Smooth muscle cell (in vitro differentiated cells): ENCODE measurements at regions not wholly inside any gene's neighbourhood (a gene's known extent, or its start where the extent isn't known, plus 50 kb on each side); places are given as distances from the start of the nearest gene placed in this dataset.

Experiments
- DNase-seq: peaks from one replicate; lab custom pipeline; 2025; ENCODE audit not compliant: unreplicated experiment; lab: John Stamatoyannopoulos, UW
- H2AFZ ChIP-seq: fragments of 200-600 bp; sonication (generic); 2 replicates; pipeline ENCODE4 v1.6.0; 2016; ENCODE audit warnings: antibody characterized with exemption, low read depth, mild to moderate bottlenecking
- H3F3A ChIP-seq: fragments of 200-600 bp; sonication (generic); 2 replicates; pipeline ENCODE4 v1.6.0; 2017; ENCODE audit warnings: antibody characterized with exemption, low read depth
- H3K27ac ChIP-seq: fragments of 200-600 bp; sonication (generic); 2 replicates; pipeline ENCODE4 v1.5.1; 2016; ENCODE audit warnings: low read depth, mild to moderate bottlenecking
- H3K27me3 ChIP-seq: fragments of 200-600 bp; sonication (generic); 2 replicates; pipeline ENCODE4 v1.6.1; 2016; ENCODE audit warnings: low read depth, mild to moderate bottlenecking
- H3K36me3 ChIP-seq: fragments of 200-600 bp; sonication (generic); 2 replicates; pipeline ENCODE4 v1.5.1; 2016; ENCODE audit warnings: low read depth
- H3K4me1 ChIP-seq: fragments of 200-600 bp; sonication (generic); 2 replicates; pipeline ENCODE4 v1.5.1; 2016; ENCODE audit warnings: low read depth
- H3K4me2 ChIP-seq: fragments of 200-600 bp; sonication (generic); 2 replicates; pipeline ENCODE4 v1.6.0; 2016; ENCODE audit warnings: mild to moderate bottlenecking
- H3K4me3 ChIP-seq: fragments of 200-600 bp; sonication (generic); 2 replicates; pipeline ENCODE4 v1.5.1; 2016; ENCODE audit warnings: mild to moderate bottlenecking
- H3K79me2 ChIP-seq: fragments of 200-600 bp; sonication (generic); 2 replicates; pipeline ENCODE4 v1.6.0; 2016; ENCODE audit warnings: low read depth, mild to moderate bottlenecking
- H3K9ac ChIP-seq: fragments of 200-600 bp; sonication (generic); 2 replicates; pipeline ENCODE4 v1.6.0; 2016; ENCODE audit warnings: low read depth
- H3K9me3 ChIP-seq: fragments of 200-600 bp; sonication (generic); replicated peaks from 2 replicates; pipeline ENCODE4 v1.5.1; 2016; ENCODE audit warnings: low read depth
- H4K20me1 ChIP-seq: fragments of 200-600 bp; sonication (generic); 2 replicates; pipeline ENCODE4 v1.6.0; 2016; ENCODE audit warnings: low read depth
- CTCF ChIP-seq: fragments of 200-600 bp; sonication (generic); IDR thresholded peaks from 2 replicates; pipeline ENCODE4 v1.5.1; 2017; ENCODE audit warnings: borderline replicate concordance, mild to moderate bottlenecking, antibody characterized with exemption; ENCODE audit not compliant: insufficient read depth, poor library complexity, severe bottlenecking
- WGBS: methylation state at CpG from one replicate; pipeline ENCODE4 v1.1.7; 2016; ENCODE audit warnings: low lambda C conversion rate; 5-methylcytosine and 5-hydroxymethylcytosine counted together

GRCh38 chr15:31442226-31442625, 115.6 kb downstream of the KLF13 start:
- Histone ChIP-seq H3F3A (peaks cover 15% of the 10 kb centered on the region), H3K9ac (no peak overlapping the region), H3K4me3 (no peak overlapping the region), H3K4me1 (peaks cover 3% of the 10 kb centered on the region), H3K9me3 (no peaks in the 10 kb centered on the region), H3K79me2 (no peaks in the 10 kb centered on the region), H3K27ac (peak overlapping the region; percentile 90), H4K20me1 (no peaks in the 10 kb centered on the region), H3K36me3 (no peaks in the 10 kb centered on the region), H2AFZ (no peak overlapping the region), H3K27me3 (no peaks in the 10 kb centered on the region), H3K4me2 (no peak overlapping the region)
- no peak for DNase-seq
- TF ChIP-seq CTCF: no peak
- WGBS: 67% methylated on average over 9 of the region's 9 CpGs

- H2AFZ ChIP-seq: no peak overlapping the region
- WGBS: 6% methylated on average over 4 of the region's 4 CpGs
- H3K27me3 ChIP-seq: no peaks in the 10 kb centered on the region
- no peak overlapping the region for H3K4me3 ChIP-seq
- H4K20me1 ChIP-seq: no peaks in the 10 kb centered on the region
- DNase-seq: no peak
- peak overlapping the region; percentile 61 for H3K4me2 ChIP-seq
- H3K9me3 ChIP-seq: no peaks in the 10 kb centered on the region
- peaks cover 15% of the 10 kb centered on the region for H3F3A ChIP-seq
- peak; percentile 13 for TF ChIP-seq CTCF
- peak overlapping the region; percentile 56 for H3K9ac ChIP-seq
- peaks cover 3% of the 10 kb centered on the region for H3K4me1 ChIP-seq
- no peaks in the 10 kb centered on the region for H3K79me2 ChIP-seq
- peak overlapping the region; percentile 90 for H3K27ac ChIP-seq
- H3K36me3 ChIP-seq: no peaks in the 10 kb centered on the region
Measured at GRCh38 chr15:31442699-31443111, 116.1 kb downstream of the KLF13 start.

GRCh38 chr15:31444844-31445243, 118.2 kb downstream of the KLF13 start:
- DNase-seq: no peak
- peaks cover 3% of the 10 kb centered on the region for H3K4me1 ChIP-seq
- no peak overlapping the region for H3K4me3 ChIP-seq
- no peaks in the 10 kb centered on the region for H3K79me2 ChIP-seq
- no peaks in the 10 kb centered on the region for H3K36me3 ChIP-seq
- H3K27ac ChIP-seq: no peak overlapping the region
- no peak overlapping the region for H2AFZ ChIP-seq
- TF ChIP-seq CTCF: no peak
- peaks cover 15% of the 10 kb centered on the region for H3F3A ChIP-seq
- no peaks in the 10 kb centered on the region for H3K27me3 ChIP-seq
- no peaks in the 10 kb centered on the region for H3K9me3 ChIP-seq
- H3K4me2 ChIP-seq: no peak overlapping the region
- H3K9ac ChIP-seq: no peak overlapping the region
- no peaks in the 10 kb centered on the region for H4K20me1 ChIP-seq
- 91% methylated on average over 3 of the region's 3 CpGs for whole genome bisulfite sequencing

- no peak for TF ChIP-seq CTCF
Measured at GRCh38 chr15:31446546-31446945, 119.9 kb downstream of the KLF13 start.

More at GRCh38 chr15:31446546-31446945, 119.9 kb downstream of the KLF13 start:
- no peaks in the 10 kb centered on the region for H3K9me3 ChIP-seq
- 93% methylated on average over 7 of the region's 7 CpGs for WGBS
- no peaks in the 10 kb centered on the region for H3K36me3 ChIP-seq
- no peaks in the 10 kb centered on the region for H3K4me1 ChIP-seq
- peaks cover 15% of the 10 kb centered on the region for H3F3A ChIP-seq
- H3K27me3 ChIP-seq: no peaks in the 10 kb centered on the region
- no peak overlapping the region for H3K9ac ChIP-seq
- no peak for DNase-seq
- no peaks in the 10 kb centered on the region for H4K20me1 ChIP-seq
- no peak overlapping the region for H3K4me3 ChIP-seq
- H3K4me2 ChIP-seq: no peak overlapping the region
- H2AFZ ChIP-seq: no peak overlapping the region
- no peak overlapping the region for H3K27ac ChIP-seq
- no peaks in the 10 kb centered on the region for H3K79me2 ChIP-seq
